Neural crest cell (in vitro differentiated cells): ENCODE measurements at regions not wholly inside any gene's neighbourhood (a gene's known extent, or its start where the extent isn't known, plus 50 kb on each side); places are given as distances from the start of the nearest gene placed in this dataset.

Experiments used
- DNase-seq: peaks from one replicate; pipeline ENCODE4 v3.0.0; 2021; ENCODE audit warnings: low read depth, mixed read lengths, low spot score
- H3K27ac Mint-ChIP-seq: one replicate; pipeline ENCODE4 v1.8.0; 2021; ENCODE audit warnings: mild to moderate bottlenecking, mixed read lengths; ENCODE audit not compliant: unreplicated experiment
- H3K27me3 Mint-ChIP-seq: 2 replicates; pipeline ENCODE4 v1.8.0; 2021; ENCODE audit warnings: low read depth, mild to moderate bottlenecking, mixed read lengths
- H3K36me3 Mint-ChIP-seq: 2 replicates; pipeline ENCODE4 v1.8.0; 2021; ENCODE audit warnings: low read depth, mild to moderate bottlenecking, mixed read lengths
- H3K4me1 Mint-ChIP-seq: 2 replicates; pipeline ENCODE4 v1.8.0; 2021; ENCODE audit warnings: mixed read lengths
- H3K4me3 Mint-ChIP-seq: one replicate; pipeline ENCODE4 v1.8.0; 2021; ENCODE audit warnings: mild to moderate bottlenecking, mixed read lengths
- H3K9me3 Mint-ChIP-seq: 2 replicates; pipeline ENCODE4 v1.8.0; 2021; ENCODE audit warnings: mixed read lengths
- CTCF ChIP-seq: fragments of 200-600 bp; sonication (generic); conservative IDR thresholded peaks from 2 replicates; pipeline ENCODE4 v1.5.0; 2021; ENCODE audit warnings: antibody characterized with exemption, mild to moderate bottlenecking

- Mint-ChIP-seq H3K4me1 (no peaks in the 10 kb centered on the region), H3K27me3 (no peaks in the 10 kb centered on the region), H3K9me3 (peaks cover 9% of the 10 kb centered on the region)
These were observed 107.3 kb upstream of the DAPK1 start for GRCh38 chr9:87390361-87390760.

GRCh38 chr9:87392086-87392485 is 105.6 kb upstream of the DAPK1 start:
- H3K4me1 Mint-ChIP-seq = peaks cover 8% of the 10 kb centered on the region
- no peak overlapping the region for H3K27ac Mint-ChIP-seq
- H3K9me3 Mint-ChIP-seq = peaks cover 6% of the 10 kb centered on the region
- H3K36me3 Mint-ChIP-seq = no peaks in the 10 kb centered on the region
- H3K4me3 Mint-ChIP-seq = no peak overlapping the region
- no peaks in the 10 kb centered on the region for H3K27me3 Mint-ChIP-seq
- TF ChIP-seq CTCF = no peak
- no peak for DNase-seq

More at GRCh38 chr9:87390361-87390760, 107.3 kb upstream of the DAPK1 start:
- no peak for DNase-seq
- no peak for TF ChIP-seq CTCF
- Mint-ChIP-seq H3K4me3 (no peak overlapping the region), H3K36me3 (no peaks in the 10 kb centered on the region), H3K27ac (no peak overlapping the region)

- Mint-ChIP-seq H3K27ac (no peak overlapping the region), H3K4me3 (no peak overlapping the region), H3K4me1 (peaks cover 8% of the 10 kb centered on the region), H3K27me3 (no peaks in the 10 kb centered on the region), H3K9me3 (peaks cover 6% of the 10 kb centered on the region), H3K36me3 (no peaks in the 10 kb centered on the region)
- DNase-seq = no peak
- no peak for TF ChIP-seq CTCF
These were observed 103.9 kb upstream of the DAPK1 start for GRCh38 chr9:87393706-87394230.

GRCh38 chr9:87395804-87396479 is 101.7 kb upstream of the DAPK1 start:
- no peak for DNase-seq
- peaks cover 6% of the 10 kb centered on the region for H3K9me3 Mint-ChIP-seq
- no peak for TF ChIP-seq CTCF
- no peak overlapping the region for H3K4me3 Mint-ChIP-seq
- H3K27me3 Mint-ChIP-seq = no peaks in the 10 kb centered on the region
- peaks cover 8% of the 10 kb centered on the region for H3K4me1 Mint-ChIP-seq
- no peak overlapping the region for H3K27ac Mint-ChIP-seq
- no peaks in the 10 kb centered on the region for H3K36me3 Mint-ChIP-seq

- Mint-ChIP-seq H3K4me1 (peaks cover 9% of the 10 kb centered on the region), H3K27me3 (no peaks in the 10 kb centered on the region), H3K9me3 (no peaks in the 10 kb centered on the region), H3K36me3 (no peaks in the 10 kb centered on the region), H3K4me3 (no peak overlapping the region), H3K27ac (no peak overlapping the region)
- TF ChIP-seq CTCF = no peak
- no peak for DNase-seq
These were observed 96.0 kb upstream of the DAPK1 start for GRCh38 chr9:87401681-87402080.
